Prostate gland (tissue), 2 donors: ENCODE measurements at regions not wholly inside any gene's neighbourhood (a gene's known extent, or its start where the extent isn't known, plus 50 kb on each side); places are given as distances from the start of the nearest gene placed in this dataset.

Experiments used
- DNase-seq: peaks from one replicate; pipeline ENCODE4 v3.0.0-alpha.2; 2019; ENCODE audit warnings: low spot score
- H3K27ac ChIP-seq, 2 donors: fragments of 200-600 bp; sonication (generic); 2 replicates each; pipeline ENCODE4 v1.5.1; 2017 to 2019
- H3K27me3 ChIP-seq: fragments of 200-600 bp; sonication (generic); replicated peaks from 2 replicates; pipeline ENCODE4 v1.5.1; 2019; ENCODE audit not compliant: insufficient read depth
- H3K36me3 ChIP-seq, 2 donors: fragments of 200-600 bp; sonication (generic); 1 replicate in 1 of 2; 2 replicates in 1 of 2; pipeline versions ENCODE4 v1.5.1 to v1.8.1; 2017 to 2019
- H3K4me1 ChIP-seq: fragments of 200-600 bp; sonication (generic); replicated peaks from 2 replicates; pipeline ENCODE4 v1.5.1; 2019
- H3K4me3 ChIP-seq, 2 donors: fragments of 200-600 bp; sonication (generic); 2 replicates each; pipeline ENCODE4 v1.5.1; 2017 to 2019
- H3K9me3 ChIP-seq: fragments of 200-600 bp; sonication (generic); 2 replicates; pipeline ENCODE4 v1.5.1; 2017
- POLR2A ChIP-seq: fragments of 450-650 bp; IDR thresholded peaks from one replicate; pipeline ENCODE4 v1.6.1; 2016; ENCODE audit warnings: antibody characterized with exemption, mild to moderate bottlenecking
- POLR2AphosphoS5 ChIP-seq: sonication (generic); formaldehyde crosslinking; IDR thresholded peaks from one replicate; pipeline ENCODE4 v1.6.1; 2017; ENCODE audit warnings: antibody characterized with exemption
- WGBS: methylation state at CpG from one replicate; pipeline ENCODE4 v1.1.5; 2018; 5-methylcytosine and 5-hydroxymethylcytosine counted together
- intact Hi-C: fragments of 100-400 bp; cut with DNase I; formaldehyde crosslinking; loops from one replicate; pipeline ENCODE4 v1.14.2; 2022
- TF ChIP-seq, protein P1 (sequence below), 4 experiments: fragments of 200-600 bp in 2 of 4; fragments of 450-650 bp in 2 of 4; sonication (generic) in 2 of 4; IDR thresholded peaks; 1 replicate in 3 of 4; 2 replicates in 1 of 4; pipeline ENCODE4 v1.5.1; 2016 to 2019; ENCODE audit warnings: antibody characterized with exemption in 4 of 4, mild to moderate bottlenecking in 2 of 4, moderate library complexity in 2 of 4

DNA sequence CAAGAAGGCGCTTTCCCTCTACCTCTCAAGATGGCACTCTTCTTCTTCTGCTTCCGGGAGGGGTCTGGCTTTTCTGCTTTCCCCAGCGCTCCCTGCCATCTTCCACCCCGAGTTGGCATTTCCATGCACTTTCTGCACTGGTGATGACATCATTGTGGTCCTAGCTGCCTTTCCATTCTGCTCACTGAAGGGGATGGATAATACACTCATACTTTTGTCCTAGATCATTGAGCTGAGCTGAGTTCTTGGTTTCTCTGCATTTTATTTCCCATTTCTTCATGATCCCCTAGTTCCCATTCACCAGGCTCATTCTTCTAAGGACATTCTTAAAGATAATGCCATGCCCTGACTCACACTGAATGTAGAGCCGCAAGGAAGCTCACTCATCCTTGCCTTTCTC is 96.7 kb downstream of the EDN1 start:
- no peak overlapping the region for H3K27ac ChIP-seq
- intact Hi-C loops: no loop called here
- no peaks in the 10 kb centered on the region for H3K27me3 ChIP-seq
- TF ChIP-seq POLR2A (no peak), POLR2AphosphoS5 (no peak)
- TF ChIP-seq, protein P1, sequence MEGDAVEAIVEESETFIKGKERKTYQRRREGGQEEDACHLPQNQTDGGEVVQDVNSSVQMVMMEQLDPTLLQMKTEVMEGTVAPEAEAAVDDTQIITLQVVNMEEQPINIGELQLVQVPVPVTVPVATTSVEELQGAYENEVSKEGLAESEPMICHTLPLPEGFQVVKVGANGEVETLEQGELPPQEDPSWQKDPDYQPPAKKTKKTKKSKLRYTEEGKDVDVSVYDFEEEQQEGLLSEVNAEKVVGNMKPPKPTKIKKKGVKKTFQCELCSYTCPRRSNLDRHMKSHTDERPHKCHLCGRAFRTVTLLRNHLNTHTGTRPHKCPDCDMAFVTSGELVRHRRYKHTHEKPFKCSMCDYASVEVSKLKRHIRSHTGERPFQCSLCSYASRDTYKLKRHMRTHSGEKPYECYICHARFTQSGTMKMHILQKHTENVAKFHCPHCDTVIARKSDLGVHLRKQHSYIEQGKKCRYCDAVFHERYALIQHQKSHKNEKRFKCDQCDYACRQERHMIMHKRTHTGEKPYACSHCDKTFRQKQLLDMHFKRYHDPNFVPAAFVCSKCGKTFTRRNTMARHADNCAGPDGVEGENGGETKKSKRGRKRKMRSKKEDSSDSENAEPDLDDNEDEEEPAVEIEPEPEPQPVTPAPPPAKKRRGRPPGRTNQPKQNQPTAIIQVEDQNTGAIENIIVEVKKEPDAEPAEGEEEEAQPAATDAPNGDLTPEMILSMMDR (IDR thresholded peaks at IDR 0.05): no peak
- WGBS: 96% methylated on average over 5 of the region's 5 CpGs
- H3K36me3 ChIP-seq: no peaks in the 10 kb centered on the region
- H3K9me3 ChIP-seq: no peaks in the 10 kb centered on the region
- DNase-seq: no peak
- no peak overlapping the region for H3K4me3 ChIP-seq
- no peaks in the 10 kb centered on the region for H3K4me1 ChIP-seq

DNA sequence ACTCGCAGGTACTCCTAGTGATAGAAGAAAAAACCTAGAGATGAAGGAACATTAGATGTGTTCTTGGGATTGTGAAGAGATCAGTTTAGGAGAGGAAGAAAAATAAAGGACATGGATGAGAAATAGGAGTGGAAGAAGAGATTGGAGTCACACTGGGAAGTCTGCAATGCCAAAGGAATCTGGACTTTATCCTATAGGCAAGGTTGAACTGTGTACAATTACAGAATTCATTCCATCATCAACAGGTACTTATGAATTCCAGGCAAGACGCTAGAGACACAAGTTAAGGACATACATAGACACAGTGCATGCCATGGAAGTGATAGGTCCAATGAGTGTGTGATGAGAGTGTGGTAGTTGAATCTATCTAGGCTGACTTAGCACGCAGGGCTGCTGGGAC is 101.3 kb downstream of the EDN1 start:
- H3K27me3 ChIP-seq: no peaks in the 10 kb centered on the region
- DNase-seq: no peak
- 63% methylated on average over 3 of the region's 3 CpGs for WGBS
- H3K27ac ChIP-seq: no peak overlapping the region
- H3K4me1 ChIP-seq: no peaks in the 10 kb centered on the region
- no peak overlapping the region for H3K4me3 ChIP-seq
- H3K36me3 ChIP-seq: no peaks in the 10 kb centered on the region
- no peaks in the 10 kb centered on the region for H3K9me3 ChIP-seq
- TF ChIP-seq, protein P1 (IDR thresholded peaks at IDR 0.05): no peak
- TF ChIP-seq POLR2AphosphoS5 (no peak), POLR2A (no peak)
- intact Hi-C loops: no loop called here

DNA sequence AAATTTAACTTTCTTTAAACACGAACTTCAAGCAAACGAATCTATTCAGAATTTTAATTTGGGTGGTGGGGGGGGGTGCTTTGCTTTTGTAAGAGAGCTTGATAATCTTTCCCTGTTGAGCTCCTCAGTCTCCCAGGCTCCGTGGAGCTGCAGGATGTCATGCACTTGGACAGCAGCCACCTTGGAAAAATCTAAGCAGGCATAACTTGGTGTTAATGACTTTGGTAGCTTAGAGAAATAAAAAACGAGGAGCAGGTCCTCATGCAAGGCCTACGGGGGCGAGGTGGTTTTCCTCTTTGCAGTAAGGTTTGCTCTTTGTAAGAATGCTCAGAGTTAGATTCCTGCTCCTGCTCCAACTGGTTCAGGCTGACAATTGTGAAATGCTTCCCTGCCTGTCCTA is 102.3 kb downstream of the EDN1 start:
- no peaks in the 10 kb centered on the region for H3K4me1 ChIP-seq
- TF ChIP-seq, protein P1 (IDR thresholded peaks at IDR 0.05): no peak
- no peak for TF ChIP-seq POLR2AphosphoS5
- TF ChIP-seq POLR2A: no peak
- no peak for DNase-seq
- no peak overlapping the region for H3K27ac ChIP-seq
- no peaks in the 10 kb centered on the region for H3K9me3 ChIP-seq
- H3K27me3 ChIP-seq: no peaks in the 10 kb centered on the region
- no peaks in the 10 kb centered on the region for H3K36me3 ChIP-seq
- intact Hi-C loops: no loop called here
- no peak overlapping the region for H3K4me3 ChIP-seq
- 53% methylated on average over 6 of the region's 6 CpGs for whole genome bisulfite sequencing

DNA sequence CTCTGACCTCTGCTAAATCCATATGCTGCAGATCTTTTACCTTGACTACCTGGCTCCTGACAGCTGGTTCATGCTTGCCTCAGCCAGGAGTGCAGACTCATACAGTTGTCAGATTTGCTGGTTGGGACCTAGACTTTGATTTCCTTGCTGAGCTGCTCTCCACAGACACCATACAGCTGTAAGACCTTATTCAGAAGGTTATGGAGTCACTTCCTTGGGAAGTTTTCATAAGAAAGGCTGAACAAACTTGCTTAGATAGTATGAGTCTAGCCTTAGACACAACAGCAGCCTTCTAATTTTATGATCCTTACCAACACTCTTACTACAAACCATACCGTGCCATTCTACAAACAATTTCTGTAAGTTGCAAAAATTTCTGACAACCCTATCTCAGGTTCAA is 102.9 kb downstream of the EDN1 start:
- H3K4me1 ChIP-seq: no peaks in the 10 kb centered on the region

DNA sequence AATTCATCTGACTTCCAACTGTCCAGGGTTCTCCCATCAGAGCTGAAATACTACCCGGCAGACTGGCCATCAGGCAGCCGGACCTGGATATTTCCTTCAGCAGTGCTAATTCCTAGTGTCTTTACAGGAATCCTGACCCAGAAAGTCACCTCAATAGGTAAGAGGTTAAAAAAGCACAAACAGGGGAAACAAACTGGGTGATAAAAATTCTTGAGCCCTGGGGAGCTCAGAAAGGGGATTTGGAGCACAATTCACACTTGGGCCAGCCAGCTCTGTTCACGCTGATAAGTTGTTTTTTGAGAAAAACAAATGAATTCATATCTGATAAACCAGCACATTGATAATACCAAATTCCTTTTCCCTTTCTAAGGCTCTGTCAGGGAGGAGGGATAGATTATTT is 104.0 kb downstream of the EDN1 start:
- intact Hi-C loops: no loop called here
- H3K4me1 ChIP-seq: no peaks in the 10 kb centered on the region
- H3K36me3 ChIP-seq: no peaks in the 10 kb centered on the region
- H3K27ac ChIP-seq: no peak overlapping the region
- H3K4me3 ChIP-seq: no peak overlapping the region
- no peaks in the 10 kb centered on the region for H3K9me3 ChIP-seq
- H3K27me3 ChIP-seq: no peaks in the 10 kb centered on the region
- DNase-seq: no peak
- 92% methylated on average over 3 of the region's 3 CpGs for WGBS
- TF ChIP-seq POLR2AphosphoS5 (no peak), POLR2A (no peak)
- TF ChIP-seq, protein P1 (IDR thresholded peaks at IDR 0.05): no peak

More for the DNA sequence above, 102.9 kb downstream of the EDN1 start:
- no peaks in the 10 kb centered on the region for H3K27me3 ChIP-seq
- H3K27ac ChIP-seq: no peak overlapping the region
- TF ChIP-seq POLR2A (no peak), POLR2AphosphoS5 (no peak)
- TF ChIP-seq, protein P1 (IDR thresholded peaks at IDR 0.05): no peak
- no peak overlapping the region for H3K4me3 ChIP-seq
- no peaks in the 10 kb centered on the region for H3K9me3 ChIP-seq
- no peaks in the 10 kb centered on the region for H3K36me3 ChIP-seq
- intact Hi-C loops: no loop called here
- 81% methylated on average over 1 of the region's 1 CpG for WGBS
- DNase-seq: no peak
